ENCODE measurements at regions not wholly inside any gene's neighbourhood (a gene's known extent, or its start where the extent isn't known, plus 50 kb on each side); places are given as distances from the start of the nearest gene placed in this dataset.

GRCh38 chr4:119729835-119730670 is 101.4 kb upstream of the PDE5A start:
- 17 to 50% methylated on average over 4 to 6 of the region's 6 CpGs for WGBS, 2 donors (ENCODE audit: low coverage in 1 of 2)
- no peaks in the 10 kb centered on the region for H3K9me3 ChIP-seq
- ATAC-seq: no peak
- H3K4me1 ChIP-seq: peaks cover 25 to 81% (median 31%) of the 10 kb centered on the region in 3 donors
- no peaks in the 10 kb centered on the region for H3K36me3 ChIP-seq
- H3K27ac ChIP-seq: peak overlapping the region; percentile 43 to 83 (median 70)
- H3K4me3 ChIP-seq: no peak overlapping the region
- TF ChIP-seq CTCF (IDR thresholded peaks at IDR 0.05) (no peak), POLR2AphosphoS5 (IDR thresholded peaks at IDR 0.05) (peak; percentile 24), POLR2A (IDR thresholded peaks at IDR 0.05) (no peak), EP300 (IDR thresholded peaks at IDR 0.05) (no peak)
- H3K27me3 ChIP-seq: no peaks in the 10 kb centered on the region

DNA sequence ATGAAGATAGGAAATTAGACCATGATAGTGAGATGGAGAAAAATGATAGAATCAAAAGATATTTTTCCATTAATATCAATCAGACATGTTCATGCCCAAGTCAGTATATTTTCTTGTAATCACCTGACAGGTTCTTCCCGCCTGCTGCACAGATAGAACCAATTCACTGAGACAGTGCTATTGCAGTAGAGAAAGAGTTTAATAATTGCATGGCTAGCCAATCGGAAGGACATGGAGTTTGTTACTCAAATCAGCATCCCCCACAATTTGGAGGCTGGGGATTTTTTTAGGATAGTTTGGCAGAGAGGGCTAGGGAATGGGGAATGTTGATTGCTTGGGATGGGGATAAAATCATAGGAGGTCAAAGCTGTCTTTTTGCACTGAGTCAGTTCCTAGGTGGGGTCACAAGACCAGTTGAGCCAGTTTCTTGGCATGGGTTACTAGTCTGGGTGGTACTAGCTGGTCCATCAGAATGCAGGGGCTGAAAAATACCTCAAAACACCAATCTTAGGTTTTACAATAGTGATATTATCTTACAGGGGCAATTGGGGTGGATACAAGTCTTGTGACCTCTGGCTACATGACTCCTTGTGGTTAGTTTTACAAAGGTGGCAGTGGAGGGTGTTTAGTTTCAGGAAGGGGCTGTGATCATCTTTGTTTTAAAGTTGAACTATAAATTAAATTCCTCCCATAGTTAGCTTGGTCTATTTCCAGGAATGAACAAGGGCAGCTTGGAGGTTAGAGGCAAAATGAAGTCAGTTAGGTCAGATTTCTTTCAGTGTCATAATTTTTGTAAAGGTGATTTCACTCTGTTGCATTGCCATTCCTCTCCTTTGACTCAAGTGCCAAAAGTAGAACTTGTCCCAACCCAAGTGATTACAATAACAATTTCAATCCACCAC is 100.3 kb upstream of the PDE5A start:
- peaks cover 20 to 78% (median 27%) of the 10 kb centered on the region in 3 donors for H3K4me1 ChIP-seq
- no peak for ATAC-seq
- peak overlapping the region; percentile 50 to 83 (median 70) for H3K27ac ChIP-seq
- no peak for TF ChIP-seq POLR2AphosphoS5 (IDR thresholded peaks at IDR 0.05)
- no peak for TF ChIP-seq CTCF (IDR thresholded peaks at IDR 0.05)
- no peak for TF ChIP-seq POLR2A (IDR thresholded peaks at IDR 0.05)
- no peak for TF ChIP-seq EP300 (IDR thresholded peaks at IDR 0.05)
- WGBS, 2 donors (ENCODE audit: low coverage in 1 of 2): 84 to 89% methylated on average over 2 of the region's 2 CpGs
- H3K27me3 ChIP-seq: no peaks in the 10 kb centered on the region
- H3K4me3 ChIP-seq: no peak overlapping the region
- H3K9me3 ChIP-seq: no peaks in the 10 kb centered on the region
- H3K36me3 ChIP-seq: no peaks in the 10 kb centered on the region

DNA sequence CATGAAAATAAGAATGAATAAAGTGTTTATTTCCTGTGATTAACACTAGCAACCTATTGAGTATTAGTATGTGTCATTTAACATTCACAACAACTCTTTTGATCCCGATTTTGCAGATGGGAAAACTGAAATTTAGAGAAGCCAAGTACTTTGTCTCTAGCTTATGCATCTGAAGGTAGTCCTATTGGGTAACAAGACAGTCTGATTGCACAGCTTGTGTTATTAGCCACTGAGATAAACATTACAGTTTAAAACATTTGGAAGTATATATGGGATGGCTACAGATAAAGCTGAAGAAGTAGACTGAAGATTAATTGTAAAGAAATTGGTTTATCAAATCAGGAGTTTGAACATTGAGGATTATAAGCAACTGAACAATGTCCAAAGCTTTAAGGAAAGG is 99.6 kb upstream of the PDE5A start:
- 100% methylated on average over 1 of the region's 1 CpG for WGBS, 2 donors (ENCODE audit: low coverage in 1 of 2)
- no peak for ATAC-seq
- Histone ChIP-seq H3K27ac (peak overlapping the region in 2 of 4 donors; percentile 82 to 83), H3K27me3 (no peaks in the 10 kb centered on the region), H3K9me3 (no peaks in the 10 kb centered on the region), H3K36me3 (no peaks in the 10 kb centered on the region), H3K4me1 (peaks cover 20 to 71% (median 27%) of the 10 kb centered on the region in 3 donors), H3K4me3 (no peak overlapping the region)
- TF ChIP-seq CTCF (IDR thresholded peaks at IDR 0.05) (no peak), POLR2AphosphoS5 (IDR thresholded peaks at IDR 0.05) (no peak), EP300 (IDR thresholded peaks at IDR 0.05) (no peak), POLR2A (IDR thresholded peaks at IDR 0.05) (no peak)

- no peak for TF ChIP-seq POLR2A (IDR thresholded peaks at IDR 0.05)
- TF ChIP-seq EP300 (IDR thresholded peaks at IDR 0.05): no peak
- no peak for TF ChIP-seq CTCF (IDR thresholded peaks at IDR 0.05)
- no peak for TF ChIP-seq POLR2AphosphoS5 (IDR thresholded peaks at IDR 0.05)
- peaks cover 18 to 69% (median 22%) of the 10 kb centered on the region in 3 donors for H3K4me1 ChIP-seq
- H3K27me3 ChIP-seq: no peaks in the 10 kb centered on the region
- H3K27ac ChIP-seq: peak overlapping the region; percentile 70 to 83 (median 82)
- no peaks in the 10 kb centered on the region for H3K9me3 ChIP-seq
- 21 to 57% methylated on average over 1 of the region's 1 CpG for WGBS, 2 donors (ENCODE audit: low coverage in 1 of 2)
- H3K4me3 ChIP-seq: no peak overlapping the region
- ATAC-seq: peak; percentile 59
- H3K36me3 ChIP-seq: no peaks in the 10 kb centered on the region
Observed at GRCh38 chr4:119726505-119726904, 97.9 kb upstream of the PDE5A start.

Measured in gastroesophageal sphincter (tissue), 4 donors.